A549 (cell line): ENCODE measurements at regions not wholly inside any gene's neighbourhood (a gene's known extent, or its start where the extent isn't known, plus 50 kb on each side); places are given as distances from the start of the nearest gene placed in this dataset.

Source experiments
- ATAC-seq, 2 experiments: fragments of 200-7000 bp in 1 of 2; fragments of >200 bp in 1 of 2; cut with Nextera tagmentation in 1 of 2; cut with Tn5 transposase in 1 of 2; 3 replicates each; pipeline versions ENCODE4 v1.8.0 to v1.9.1; 2018 to 2020; ENCODE audit warnings: mild to moderate bottlenecking in 1 of 2, moderate library complexity in 1 of 2
- CTCF ChIA-PET: fragments of 300-600 bp; sonication (Branson Sonifier 250); formaldehyde crosslinking; extraction: SDS; loops from one replicate; lab custom pipeline; 2021; ENCODE audit warnings: antibody characterized with exemption, inconsistent platforms; lab: Yijun Ruan, JAX
- POLR2A ChIA-PET: fragments of 350-600 bp; formaldehyde crosslinking; extraction: SDS; loops from one replicate; lab custom pipeline; 2021; ENCODE audit warnings: antibody characterized with exemption, inconsistent platforms; lab: Yijun Ruan, JAX
- DNase-seq, 2 experiments: peaks; one replicate each; pipeline versions ENCODE4 v3.0.0 to v3.0.0-alpha.2; 2011 to 2016; ENCODE audit warnings: low read depth in 1 of 2, low spot score in 1 of 2
- FAIRE-seq: peaks from 2 replicates; lab custom pipeline; 2011; peaks lifted over from hg19 to GRCh38; lab: Jason Lieb, UNC
- H3K27ac ChIP-seq, 2 experiments: fragments of >200 bp; sonication (Bioruptor Twin); formaldehyde crosslinking; 3 replicates each; pipeline ENCODE4 v1.5.1; 2016 to 2017
- H3K4me1 ChIP-seq: fragments of >200 bp; sonication (Bioruptor Twin); formaldehyde crosslinking; 3 replicates; pipeline ENCODE4 v1.6.1; 2016
- H3K4me2 ChIP-seq: fragments of >200 bp; sonication (Bioruptor Twin); formaldehyde crosslinking; 3 replicates; pipeline ENCODE4 v1.6.1; 2016
- H3K4me3 ChIP-seq: fragments of >200 bp; sonication (Bioruptor Twin); formaldehyde crosslinking; 3 replicates; pipeline ENCODE4 v1.5.1; 2016
- H3K9me3 ChIP-seq: fragments of >200 bp; sonication (Bioruptor Twin); formaldehyde crosslinking; 3 replicates; pipeline ENCODE4 v1.6.1; 2016
- HOXA7 ChIP-seq: fragments of 250-450 bp; sonication (Bioruptor Pico); IDR thresholded peaks from 2 replicates; pipeline ENCODE4 v1.5.0; 2020; ENCODE audit warnings: mild to moderate bottlenecking, moderate library complexity
- JUNB ChIP-seq: fragments of >200 bp; sonication (Bioruptor Twin); formaldehyde crosslinking; IDR thresholded peaks from 2 replicates; pipeline ENCODE4 v1.6.1; 2016
- NPAS2 ChIP-seq: fragments of 250-450 bp; sonication (Bioruptor Pico); IDR thresholded peaks from 2 replicates; pipeline ENCODE4 v1.8.0; 2022; ENCODE audit warnings: mild to moderate bottlenecking, moderate library complexity, borderline replicate concordance
- whole genome bisulfite sequencing: methylation state at CpG from one replicate; pipeline ENCODE4 v1.1.6; 2017; ENCODE audit errors: missing lambda C conversion rate; 5-methylcytosine and 5-hydroxymethylcytosine counted together
- small RNA-seq, 6 experiments: library from RNA; depleted of rRNA; stranded (forward); fragments of <200 nt; gene quantifications; one replicate each; pipeline ENCODE3, GENCODE V24; 2012
- TF ChIP-seq, protein P1 (sequence below): IDR thresholded peaks from 2 replicates; pipeline ENCODE4 v1.6.1; 2012
- TF ChIP-seq, protein P2 (sequence below): fragments of >200 bp; sonication (Bioruptor Twin); formaldehyde crosslinking; IDR thresholded peaks from 3 replicates; pipeline ENCODE4 v1.5.1; 2016

DNA sequence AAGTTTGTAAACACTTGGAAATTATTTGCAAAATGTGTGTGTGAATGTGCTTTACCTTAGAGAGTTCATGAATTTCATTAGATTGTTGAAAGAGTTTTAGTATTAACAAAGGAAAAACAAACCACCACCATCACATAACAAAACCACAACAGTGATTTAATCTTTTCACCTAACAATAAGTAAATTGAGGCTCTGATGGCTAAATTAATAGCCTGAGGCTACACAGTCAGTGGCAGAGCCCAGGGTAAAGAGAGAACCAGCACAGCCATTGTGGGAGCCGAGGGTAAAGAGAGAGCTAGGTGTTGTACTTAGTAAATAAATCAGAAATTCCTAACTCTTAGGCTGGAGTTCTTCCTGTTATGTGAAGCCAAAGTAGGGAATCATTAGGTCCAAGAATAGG lies 51.2 kb upstream of the CAPRIN2 start:
- Histone ChIP-seq H3K4me2 (no peak overlapping the region), H3K4me3 (no peak overlapping the region), H3K9me3 (peaks cover 14% of the 10 kb centered on the region), H3K27ac (no peak overlapping the region), H3K4me1 (no peaks in the 10 kb centered on the region)
- ATAC-seq (no peak), DNase-seq (no peak), FAIRE-seq (no peak)
- 45% methylated on average over 1 of the region's 1 CpG for WGBS
- TF ChIP-seq, protein P1, sequence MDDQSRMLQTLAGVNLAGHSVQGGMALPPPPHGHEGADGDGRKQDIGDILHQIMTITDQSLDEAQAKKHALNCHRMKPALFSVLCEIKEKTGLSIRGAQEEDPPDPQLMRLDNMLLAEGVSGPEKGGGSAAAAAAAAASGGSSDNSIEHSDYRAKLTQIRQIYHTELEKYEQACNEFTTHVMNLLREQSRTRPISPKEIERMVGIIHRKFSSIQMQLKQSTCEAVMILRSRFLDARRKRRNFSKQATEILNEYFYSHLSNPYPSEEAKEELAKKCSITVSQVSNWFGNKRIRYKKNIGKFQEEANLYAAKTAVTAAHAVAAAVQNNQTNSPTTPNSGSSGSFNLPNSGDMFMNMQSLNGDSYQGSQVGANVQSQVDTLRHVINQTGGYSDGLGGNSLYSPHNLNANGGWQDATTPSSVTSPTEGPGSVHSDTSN: no peak
- TF ChIP-seq HOXA7 (CRISPR knock-in tag) (no peak), JUNB (no peak), NPAS2 (CRISPR knock-in tag) (no peak)
- TF ChIP-seq, protein P2, sequence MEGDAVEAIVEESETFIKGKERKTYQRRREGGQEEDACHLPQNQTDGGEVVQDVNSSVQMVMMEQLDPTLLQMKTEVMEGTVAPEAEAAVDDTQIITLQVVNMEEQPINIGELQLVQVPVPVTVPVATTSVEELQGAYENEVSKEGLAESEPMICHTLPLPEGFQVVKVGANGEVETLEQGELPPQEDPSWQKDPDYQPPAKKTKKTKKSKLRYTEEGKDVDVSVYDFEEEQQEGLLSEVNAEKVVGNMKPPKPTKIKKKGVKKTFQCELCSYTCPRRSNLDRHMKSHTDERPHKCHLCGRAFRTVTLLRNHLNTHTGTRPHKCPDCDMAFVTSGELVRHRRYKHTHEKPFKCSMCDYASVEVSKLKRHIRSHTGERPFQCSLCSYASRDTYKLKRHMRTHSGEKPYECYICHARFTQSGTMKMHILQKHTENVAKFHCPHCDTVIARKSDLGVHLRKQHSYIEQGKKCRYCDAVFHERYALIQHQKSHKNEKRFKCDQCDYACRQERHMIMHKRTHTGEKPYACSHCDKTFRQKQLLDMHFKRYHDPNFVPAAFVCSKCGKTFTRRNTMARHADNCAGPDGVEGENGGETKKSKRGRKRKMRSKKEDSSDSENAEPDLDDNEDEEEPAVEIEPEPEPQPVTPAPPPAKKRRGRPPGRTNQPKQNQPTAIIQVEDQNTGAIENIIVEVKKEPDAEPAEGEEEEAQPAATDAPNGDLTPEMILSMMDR: no peak
- ChIA-PET CTCF (interaction anchor here (0.7 to 2.8 kb wide), 3 partner anchors 52 to 619 kb away, joined by 3 to 18 read pairs (median 5); partner anchors contain the start of gene CAPRIN2), POLR2A (interaction anchor here (0.7 to 1.3 kb wide), 2 partner anchors 51 to 65 kb away, joined by 4 read pairs; partner anchors contain the start of gene CAPRIN2)

Small RNA genes lying in the stretch of these regions (small RNA-seq; reads per million reads assigned to genes)
- 0 reads per million in 6 experiments for gene PPIAP44
